Activated T-helper 2 cell treated with anti-CD3 and anti-CD28 coated beads, Interferon-gamma antibody, Interleukin-2, Interleukin-4, amounts not matched to agents 10 μg/mL and 5 μg/mL and 100 μg/mL, durations not matched to agents 14 hours and 24 hours and 36 hours (primary cell): ENCODE measurements at regions not wholly inside any gene's neighbourhood (a gene's known extent, or its start where the extent isn't known, plus 50 kb on each side); places are given as distances from the start of the nearest gene placed in this dataset.
"Not testable (repeated sequence)": the region's sequence is repeated elsewhere in the genome, so short reads cannot be mapped to it uniquely, and the experiment has no call there.

ENCODE experiments used
- DNase-seq: peaks from one replicate; pipeline ENCODE4 v3.0.0; 2021; ENCODE audit warnings: low spot score
- H3K27ac Mint-ChIP-seq: one replicate; pipeline ENCODE4 v1.8.0; 2021; ENCODE audit warnings: mixed read lengths
- H3K27me3 Mint-ChIP-seq: one replicate; pipeline ENCODE4 v1.8.0; 2021; ENCODE audit warnings: low read depth, mixed read lengths
- H3K36me3 Mint-ChIP-seq: one replicate; pipeline ENCODE4 v1.8.0; 2021; ENCODE audit warnings: low read depth, mixed read lengths
- H3K4me1 Mint-ChIP-seq: one replicate; pipeline ENCODE4 v1.8.0; 2021; ENCODE audit warnings: low read depth, mixed read lengths
- H3K4me3 Mint-ChIP-seq: one replicate; pipeline ENCODE4 v1.8.0; 2021; ENCODE audit warnings: low read depth, mild to moderate bottlenecking, moderate library complexity, mixed read lengths
- H3K9me3 Mint-ChIP-seq: one replicate; pipeline ENCODE4 v1.8.0; 2021; ENCODE audit warnings: mixed read lengths
- intact Hi-C: fragments of 100-400 bp; cut with micrococcal nuclease; formaldehyde crosslinking; loops from one replicate; pipeline ENCODE4 v1.15.1; 2023

- intact Hi-C loops = no loop called here
- peaks cover 11% of the 10 kb centered on the region for H3K9me3 Mint-ChIP-seq
- H3K27ac Mint-ChIP-seq = no peak overlapping the region
- no peaks in the 10 kb centered on the region for H3K4me1 Mint-ChIP-seq
- H3K4me3 Mint-ChIP-seq = no peak overlapping the region
- no peaks in the 10 kb centered on the region for H3K36me3 Mint-ChIP-seq
- H3K27me3 Mint-ChIP-seq = no peaks in the 10 kb centered on the region
- DNase-seq = no peak
Measured at GRCh38 chr13:80821466-80821865, 480.5 kb upstream of the SPRY2 start.

DNA sequence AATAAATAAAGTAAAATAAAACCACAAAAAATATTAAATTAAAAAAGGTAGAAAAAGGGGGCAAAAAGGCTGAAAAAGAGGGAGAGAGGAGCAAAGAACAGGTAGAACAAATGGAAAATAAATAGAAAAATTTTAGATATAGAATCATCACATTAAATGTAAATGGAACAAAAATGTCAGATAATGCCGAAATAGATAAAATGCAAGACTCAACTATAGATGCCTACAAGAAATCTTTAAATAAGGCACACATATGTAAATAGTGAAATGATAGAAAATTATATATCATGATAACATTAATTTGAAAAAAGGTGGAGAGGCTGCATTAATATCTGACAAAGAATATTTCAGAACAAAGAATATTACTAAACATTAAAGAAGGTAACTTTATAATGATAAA lies 477.1 kb upstream of the SPRY2 start:
- no peak overlapping the region for H3K4me3 Mint-ChIP-seq

GRCh38 chr13:80814541-80814940 lies 473.6 kb upstream of the SPRY2 start:
- peaks cover 18% of the 10 kb centered on the region for H3K9me3 Mint-ChIP-seq
- H3K4me3 Mint-ChIP-seq = no peak overlapping the region
- DNase-seq = no peak
- H3K27ac Mint-ChIP-seq = no peak overlapping the region
- no peaks in the 10 kb centered on the region for H3K27me3 Mint-ChIP-seq
- H3K36me3 Mint-ChIP-seq = no peaks in the 10 kb centered on the region
- no peaks in the 10 kb centered on the region for H3K4me1 Mint-ChIP-seq
- intact Hi-C loops = no loop called here

More for the DNA sequence above, 477.1 kb upstream of the SPRY2 start:
- no peak for DNase-seq
- Mint-ChIP-seq H3K27ac (no peak overlapping the region), H3K36me3 (no peaks in the 10 kb centered on the region), H3K4me1 (no peaks in the 10 kb centered on the region), H3K27me3 (no peaks in the 10 kb centered on the region), H3K9me3 (peaks cover 14% of the 10 kb centered on the region)
- intact Hi-C loops = no loop called here

- peaks cover 13% of the 10 kb centered on the region for H3K9me3 Mint-ChIP-seq
- intact Hi-C loops, H3K4me1 Mint-ChIP-seq: not testable (repeated sequence)
Measured at GRCh38 chr13:80810294-80810693, 469.4 kb upstream of the SPRY2 start.

DNA sequence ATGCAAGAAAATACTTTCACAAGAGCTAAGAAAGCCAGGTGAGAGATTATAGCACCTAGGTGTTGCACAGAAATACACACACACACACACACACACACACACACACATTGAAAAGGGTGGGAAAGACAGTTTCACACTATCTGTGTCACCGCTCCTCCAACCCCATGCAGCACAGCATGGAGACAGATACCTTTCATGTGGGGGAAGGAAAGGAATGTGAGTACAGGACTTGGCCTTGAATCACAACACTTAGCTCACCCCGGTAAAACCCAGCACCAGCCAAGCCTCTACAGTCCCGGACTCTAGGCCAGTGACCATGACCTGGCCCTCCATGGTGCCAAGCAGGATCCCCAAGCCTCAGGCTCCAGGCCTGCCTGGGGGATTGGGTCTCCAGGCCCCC lies 462.0 kb upstream of the SPRY2 start:
- Mint-ChIP-seq H3K4me1 (no peaks in the 10 kb centered on the region), H3K27ac (no peak overlapping the region), H3K27me3 (no peaks in the 10 kb centered on the region), H3K36me3 (no peaks in the 10 kb centered on the region), H3K9me3 (peaks cover 20% of the 10 kb centered on the region), H3K4me3 (no peak overlapping the region)
- no peak for DNase-seq
- intact Hi-C loops = no loop called here

More at GRCh38 chr13:80810294-80810693, 469.4 kb upstream of the SPRY2 start:
- not testable (repeated sequence) for H3K27me3 Mint-ChIP-seq, DNase-seq, H3K27ac Mint-ChIP-seq, H3K4me3 Mint-ChIP-seq, H3K36me3 Mint-ChIP-seq

GRCh38 chr13:80798576-80799133 lies 457.7 kb upstream of the SPRY2 start:
- no peaks in the 10 kb centered on the region for H3K27me3 Mint-ChIP-seq
- H3K27ac Mint-ChIP-seq = no peak overlapping the region
- no peak for DNase-seq
- H3K36me3 Mint-ChIP-seq = no peaks in the 10 kb centered on the region
- H3K9me3 Mint-ChIP-seq = peaks cover 23% of the 10 kb centered on the region
- intact Hi-C loops = no loop called here
- no peak overlapping the region for H3K4me3 Mint-ChIP-seq
- no peaks in the 10 kb centered on the region for H3K4me1 Mint-ChIP-seq

- intact Hi-C loops = no loop called here
- H3K27ac Mint-ChIP-seq = no peak overlapping the region
- H3K9me3 Mint-ChIP-seq = peaks cover 8% of the 10 kb centered on the region
- H3K27me3 Mint-ChIP-seq = no peaks in the 10 kb centered on the region
- no peak overlapping the region for H3K4me3 Mint-ChIP-seq
- no peak for DNase-seq
- no peaks in the 10 kb centered on the region for H3K36me3 Mint-ChIP-seq
- H3K4me1 Mint-ChIP-seq = no peaks in the 10 kb centered on the region
Measured at GRCh38 chr13:80787604-80788003, 446.7 kb upstream of the SPRY2 start.

GRCh38 chr13:80783926-80784565 lies 443.1 kb upstream of the SPRY2 start:
- Mint-ChIP-seq H3K4me1 (no peaks in the 10 kb centered on the region), H3K9me3 (no peaks in the 10 kb centered on the region), H3K4me3 (no peak overlapping the region), H3K36me3 (no peaks in the 10 kb centered on the region), H3K27ac (no peak overlapping the region), H3K27me3 (no peaks in the 10 kb centered on the region)
- intact Hi-C loops = no loop called here
- no peak for DNase-seq

DNA sequence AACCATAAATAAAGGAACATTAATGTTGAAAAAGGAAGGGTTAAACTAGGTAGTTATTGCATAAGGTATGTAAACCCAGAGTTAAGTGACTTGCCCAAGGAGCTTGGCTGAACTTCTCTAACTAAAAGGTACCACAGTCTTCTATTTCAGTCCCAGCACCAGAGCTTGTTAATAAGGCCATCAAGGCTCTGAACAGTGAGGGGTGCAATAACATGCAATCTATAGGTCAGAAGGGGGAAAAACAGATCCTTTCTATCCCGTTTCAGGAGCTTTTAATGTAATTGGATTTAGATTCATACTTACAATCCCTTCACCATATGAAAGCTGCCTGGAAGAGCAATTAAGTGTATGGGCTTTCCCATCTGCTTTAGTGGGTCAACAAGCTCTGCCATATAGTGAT lies 441.5 kb upstream of the SPRY2 start:
- DNase-seq = no peak
- Mint-ChIP-seq H3K9me3 (no peaks in the 10 kb centered on the region), H3K4me3 (no peak overlapping the region), H3K36me3 (no peaks in the 10 kb centered on the region), H3K4me1 (no peaks in the 10 kb centered on the region), H3K27me3 (no peaks in the 10 kb centered on the region), H3K27ac (no peak overlapping the region)
- intact Hi-C loops = no loop called here

- intact Hi-C loops = no loop called here
- Mint-ChIP-seq H3K27me3 (no peaks in the 10 kb centered on the region), H3K4me3 (no peak overlapping the region), H3K27ac (no peak overlapping the region), H3K4me1 (no peaks in the 10 kb centered on the region), H3K9me3 (peaks cover 4% of the 10 kb centered on the region), H3K36me3 (no peaks in the 10 kb centered on the region)
- no peak for DNase-seq
Measured at GRCh38 chr13:80778297-80778696, 437.4 kb upstream of the SPRY2 start.

DNA sequence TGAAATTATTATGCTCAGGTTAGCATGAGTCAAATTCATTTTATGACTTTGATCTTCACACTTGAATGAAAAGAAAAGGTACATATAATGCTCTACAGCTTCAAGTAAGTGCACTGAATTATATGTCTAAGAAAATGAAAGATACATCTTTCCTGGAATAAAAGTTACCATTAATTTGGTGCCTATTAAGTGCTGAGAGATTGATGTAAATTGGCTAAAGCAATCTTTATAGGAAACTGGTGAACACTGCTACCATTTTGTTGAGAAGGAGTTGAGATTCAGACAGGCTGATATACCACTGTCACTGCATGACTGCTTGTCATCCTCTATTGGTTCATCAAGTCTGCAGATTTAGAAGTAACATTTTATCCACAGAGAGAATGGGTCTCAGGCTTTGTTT lies 416.8 kb upstream of the SPRY2 start:
- H3K36me3 Mint-ChIP-seq = no peaks in the 10 kb centered on the region
- no peak for DNase-seq

DNA sequence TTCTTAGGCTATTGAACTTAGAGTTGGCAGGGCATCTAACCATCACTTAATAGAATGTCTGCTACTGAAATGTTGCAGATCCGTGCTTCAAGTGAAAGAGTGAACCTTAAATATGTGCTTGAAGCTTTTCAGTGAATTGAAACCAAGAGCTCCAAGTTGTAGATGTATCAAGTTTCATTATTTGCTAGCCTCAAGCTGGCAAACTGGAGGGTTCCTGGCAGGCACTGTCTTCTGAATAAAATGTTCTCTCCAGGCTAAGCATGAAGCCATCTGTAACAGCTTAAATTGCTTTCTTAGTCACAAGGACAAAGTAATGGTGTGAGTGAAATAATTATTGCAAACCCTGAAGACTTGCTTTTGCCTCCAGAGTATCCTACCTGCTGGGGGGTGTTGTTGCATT lies 415.0 kb upstream of the SPRY2 start:
- H3K36me3 Mint-ChIP-seq = no peaks in the 10 kb centered on the region
- intact Hi-C loops = no loop called here
- H3K27me3 Mint-ChIP-seq = no peaks in the 10 kb centered on the region
- H3K27ac Mint-ChIP-seq = no peak overlapping the region
- H3K9me3 Mint-ChIP-seq = peaks cover 4% of the 10 kb centered on the region
- no peaks in the 10 kb centered on the region for H3K4me1 Mint-ChIP-seq
- no peak overlapping the region for H3K4me3 Mint-ChIP-seq
- no peak for DNase-seq

More for the DNA sequence above, 416.8 kb upstream of the SPRY2 start:
- intact Hi-C loops = no loop called here
- Mint-ChIP-seq H3K27me3 (no peaks in the 10 kb centered on the region), H3K9me3 (peaks cover 5% of the 10 kb centered on the region), H3K4me1 (no peaks in the 10 kb centered on the region), H3K27ac (no peak overlapping the region), H3K4me3 (no peak overlapping the region)

GRCh38 chr13:80754441-80754840 lies 413.5 kb upstream of the SPRY2 start:
- no peaks in the 10 kb centered on the region for H3K27me3 Mint-ChIP-seq
- H3K9me3 Mint-ChIP-seq = peaks cover 4% of the 10 kb centered on the region
- DNase-seq = no peak
- intact Hi-C loops = no loop called here
- no peak overlapping the region for H3K27ac Mint-ChIP-seq
- no peaks in the 10 kb centered on the region for H3K4me1 Mint-ChIP-seq
- H3K4me3 Mint-ChIP-seq = no peak overlapping the region
- H3K36me3 Mint-ChIP-seq = no peaks in the 10 kb centered on the region

DNA sequence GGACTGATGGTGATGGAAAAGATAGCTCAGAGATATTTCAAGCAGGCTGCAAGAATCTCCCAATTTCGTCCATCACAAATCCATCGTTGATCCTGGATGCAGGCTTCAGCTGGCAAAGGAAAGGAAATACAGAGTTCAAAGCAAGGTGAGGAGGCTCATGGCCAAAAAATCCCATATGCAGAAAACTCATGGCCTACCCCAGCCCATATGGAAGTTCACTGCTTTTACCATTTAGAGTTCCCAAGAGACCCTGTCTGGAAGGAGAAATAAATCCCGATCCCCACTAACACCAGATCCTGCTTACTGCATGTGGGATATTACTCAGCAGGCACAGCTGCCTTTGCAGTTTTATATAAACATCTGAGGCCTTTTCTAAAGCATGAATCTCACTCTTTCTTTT lies 412.9 kb upstream of the SPRY2 start:
- Mint-ChIP-seq H3K36me3 (no peaks in the 10 kb centered on the region), H3K4me3 (no peak overlapping the region), H3K27ac (no peak overlapping the region), H3K9me3 (peaks cover 4% of the 10 kb centered on the region), H3K4me1 (no peaks in the 10 kb centered on the region), H3K27me3 (no peaks in the 10 kb centered on the region)
- no peak for DNase-seq
- intact Hi-C loops = no loop called here
